Kidney tubule cell (primary cell): ENCODE measurements at regions not wholly inside any gene's neighbourhood (a gene's known extent, or its start where the extent isn't known, plus 50 kb on each side); places are given as distances from the start of the nearest gene placed in this dataset.
"Not testable (repeated sequence)": the region's sequence is repeated elsewhere in the genome, so short reads cannot be mapped to it uniquely, and the experiment has no call there.

ENCODE experiments used
- DNase-seq: peaks from one replicate; pipeline ENCODE4 v3.0.0-alpha.2; 2018; ENCODE audit warnings: low spot score

- no peak for DNase-seq
Observed at GRCh38 chr2:142629193-142629592, 248.3 kb upstream of the KYNU start.

GRCh38 chr2:142621287-142621686, 256.2 kb upstream of the KYNU start:
- no peak for DNase-seq

- DNase-seq: no peak
Observed at GRCh38 chr2:142617461-142617860, 260.0 kb upstream of the KYNU start.

- DNase-seq: no peak
Observed at GRCh38 chr2:142615876-142616275, 261.6 kb upstream of the KYNU start.

GRCh38 chr2:142613193-142613592, 264.3 kb upstream of the KYNU start:
- DNase-seq: not testable (repeated sequence)

- DNase-seq: no peak
Observed at GRCh38 chr2:142605421-142605820, 272.0 kb upstream of the KYNU start.

GRCh38 chr2:142603759-142604158, 273.7 kb upstream of the KYNU start:
- no peak for DNase-seq

- peak; percentile 14 for DNase-seq
Observed at GRCh38 chr2:142602418-142602989, 275.0 kb upstream of the KYNU start.

GRCh38 chr2:142601794-142602193, 275.7 kb upstream of the KYNU start:
- no peak for DNase-seq

- DNase-seq: peak; percentile 6
Observed at GRCh38 chr2:142599504-142599903, 278.0 kb upstream of the KYNU start.

GRCh38 chr2:142598846-142599245, 278.6 kb upstream of the KYNU start:
- DNase-seq: peak; percentile 44

GRCh38 chr2:142596334-142597088, 281.0 kb upstream of the KYNU start:
- DNase-seq: peak; percentile 54

- no peak for DNase-seq
Observed at GRCh38 chr2:142594935-142595334, 282.5 kb upstream of the KYNU start.

- DNase-seq: no peak
Observed at GRCh38 chr2:142592171-142592570, 285.3 kb upstream of the KYNU start.

GRCh38 chr2:142591420-142591819, 286.0 kb upstream of the KYNU start:
- no peak for DNase-seq

GRCh38 chr2:142588269-142588668, 289.2 kb upstream of the KYNU start:
- DNase-seq: no peak

- peak; percentile 22 for DNase-seq
Observed at GRCh38 chr2:142586693-142587580, 290.5 kb upstream of the KYNU start.

- DNase-seq: no peak
Observed at GRCh38 chr2:142585785-142586184, 291.7 kb upstream of the KYNU start.

GRCh38 chr2:142582317-142582716, 295.1 kb upstream of the KYNU start:
- no peak for DNase-seq

- DNase-seq: no peak
Observed at GRCh38 chr2:142581491-142581890, 296.0 kb upstream of the KYNU start.

GRCh38 chr2:142580691-142581090, 296.8 kb upstream of the KYNU start:
- DNase-seq: no peak

- DNase-seq: no peak
Observed at GRCh38 chr2:142575561-142575960, 301.9 kb upstream of the KYNU start.

GRCh38 chr2:142574388-142574787, 303.1 kb upstream of the KYNU start:
- DNase-seq: no peak
